Bronchial epithelial cell (primary cell): ENCODE measurements at regions not wholly inside any gene's neighbourhood (a gene's known extent, or its start where the extent isn't known, plus 50 kb on each side); places are given as distances from the start of the nearest gene placed in this dataset.

Source experiments
- DNase-seq: peaks from one replicate; pipeline ENCODE4 v3.0.0-alpha.2; 2010; ENCODE audit warnings: low read depth
- FAIRE-seq: peaks from 2 replicates; lab custom pipeline; 2011; peaks lifted over from hg19 to GRCh38; lab: Jason Lieb, UNC
- H3K27me3 ChIP-seq: 2 replicates; pipeline ENCODE4 v1.5.1; 2011; ENCODE audit warnings: low read length; ENCODE audit not compliant: control insufficient read depth, insufficient read depth
- H3K36me3 ChIP-seq: 2 replicates; pipeline ENCODE4 v1.5.1; 2011; ENCODE audit warnings: low read length; ENCODE audit not compliant: control insufficient read depth, insufficient read depth
- H3K4me3 ChIP-seq: 2 replicates; pipeline ENCODE4 v1.5.1; 2011; ENCODE audit warnings: mild to moderate bottlenecking, low read depth, low read length, control low read depth
- CTCF ChIP-seq: IDR thresholded peaks from 2 replicates; pipeline ENCODE4 v1.5.1; 2011; ENCODE audit warnings: mild to moderate bottlenecking, moderate library complexity, low read length, control low read depth, inconsistent platforms; ENCODE audit not compliant: insufficient read depth, severe bottlenecking

- Histone ChIP-seq H3K4me3 (no peak overlapping the region), H3K36me3 (no peaks in the 10 kb centered on the region), H3K27me3 (no peaks in the 10 kb centered on the region)
- DNase-seq (peak; percentile 87), FAIRE-seq (no peak)
- TF ChIP-seq CTCF, result no peak
These were observed 77.4 kb upstream of the MAF start for GRCh38 chr16:79677799-79678530.

GRCh38 chr16:79673635-79674034, 73.1 kb upstream of the MAF start:
- H3K27me3 ChIP-seq, result no peaks in the 10 kb centered on the region
- no peak for TF ChIP-seq CTCF
- no peak for FAIRE-seq
- H3K36me3 ChIP-seq, result no peaks in the 10 kb centered on the region
- no peak for DNase-seq
- no peak overlapping the region for H3K4me3 ChIP-seq

GRCh38 chr16:79672524-79672923, 72.0 kb upstream of the MAF start:
- Histone ChIP-seq H3K36me3 (no peaks in the 10 kb centered on the region), H3K27me3 (no peaks in the 10 kb centered on the region), H3K4me3 (no peak overlapping the region)
- TF ChIP-seq CTCF, result no peak
- DNase-seq (no peak), FAIRE-seq (no peak)

GRCh38 chr16:79668502-79668901, 68.0 kb upstream of the MAF start:
- no peak overlapping the region for H3K4me3 ChIP-seq
- FAIRE-seq (no peak), DNase-seq (no peak)
- no peaks in the 10 kb centered on the region for H3K27me3 ChIP-seq
- no peaks in the 10 kb centered on the region for H3K36me3 ChIP-seq
- TF ChIP-seq CTCF, result no peak

GRCh38 chr16:79665970-79666369, 65.4 kb upstream of the MAF start:
- FAIRE-seq, result no peak
- H3K36me3 ChIP-seq, result no peaks in the 10 kb centered on the region
- DNase-seq, result no peak
- no peak overlapping the region for H3K4me3 ChIP-seq
- TF ChIP-seq CTCF, result no peak
- no peaks in the 10 kb centered on the region for H3K27me3 ChIP-seq

- H3K27me3 ChIP-seq, result no peaks in the 10 kb centered on the region
- H3K4me3 ChIP-seq, result no peak overlapping the region
- peak; percentile 25 for DNase-seq
- no peaks in the 10 kb centered on the region for H3K36me3 ChIP-seq
- TF ChIP-seq CTCF, result no peak
- FAIRE-seq, result no peak
These were observed 63.9 kb upstream of the MAF start for GRCh38 chr16:79664407-79664806.
